GM18909 (cell line): ENCODE measurements at regions not wholly inside any gene's neighbourhood (a gene's known extent, or its start where the extent isn't known, plus 50 kb on each side); places are given as distances from the start of the nearest gene placed in this dataset.

Experiments
- ATAC-seq: cut with Tn5 transposase; IDR thresholded peaks from one replicate; pipeline ENCODE4 v1.9.1; 2021; ENCODE audit warnings: mild to moderate bottlenecking; ENCODE audit not compliant: unreplicated experiment, poor library complexity

- no peak for ATAC-seq
Observed at GRCh38 chr2:118479020-118479419, 368.4 kb downstream of the EN1 start.

- ATAC-seq: no peak
Observed at GRCh38 chr2:118477111-118477862, 370.2 kb downstream of the EN1 start.

GRCh38 chr2:118475622-118476205 is 371.7 kb downstream of the EN1 start:
- no peak for ATAC-seq

- ATAC-seq: no peak
Observed at GRCh38 chr2:118474541-118474920, 372.9 kb downstream of the EN1 start.

- no peak for ATAC-seq
Observed at GRCh38 chr2:118473846-118474540, 373.5 kb downstream of the EN1 start.

GRCh38 chr2:118473241-118473640 is 374.2 kb downstream of the EN1 start:
- ATAC-seq: no peak

- ATAC-seq: no peak
Observed at GRCh38 chr2:118470297-118470696, 377.2 kb downstream of the EN1 start.

- no peak for ATAC-seq
Observed at GRCh38 chr2:118469103-118469502, 378.3 kb downstream of the EN1 start.

- ATAC-seq: no peak
Observed at GRCh38 chr2:118464546-118465265, 376.4 kb downstream of the INSIG2 start.

GRCh38 chr2:118464046-118464445 is 375.8 kb downstream of the INSIG2 start:
- ATAC-seq: no peak

GRCh38 chr2:118460425-118460824 is 372.2 kb downstream of the INSIG2 start:
- ATAC-seq: no peak

GRCh38 chr2:118459426-118459825 is 371.2 kb downstream of the INSIG2 start:
- ATAC-seq: no peak

GRCh38 chr2:118457951-118458350 is 369.7 kb downstream of the INSIG2 start:
- ATAC-seq: no peak

GRCh38 chr2:118449401-118449800 is 361.1 kb downstream of the INSIG2 start:
- ATAC-seq: no peak

- no peak for ATAC-seq
Observed at GRCh38 chr2:118443596-118443995, 355.3 kb downstream of the INSIG2 start.

- ATAC-seq: no peak
Observed at GRCh38 chr2:118442996-118443553, 354.8 kb downstream of the INSIG2 start.

- ATAC-seq: no peak
Observed at GRCh38 chr2:118442046-118442445, 353.8 kb downstream of the INSIG2 start.

- no peak for ATAC-seq
Observed at GRCh38 chr2:118440404-118441098, 352.3 kb downstream of the INSIG2 start.

- ATAC-seq: no peak
Observed at GRCh38 chr2:118437501-118437900, 349.2 kb downstream of the INSIG2 start.

- no peak for ATAC-seq
Observed at GRCh38 chr2:118431997-118432396, 343.7 kb downstream of the INSIG2 start.
